Astrocyte of the cerebellum (primary cell): ENCODE measurements at regions not wholly inside any gene's neighbourhood (a gene's known extent, or its start where the extent isn't known, plus 50 kb on each side); places are given as distances from the start of the nearest gene placed in this dataset.

Experiments
- DNase-seq: peaks from one replicate; pipeline ENCODE4 v3.0.0-alpha.2; 2011; ENCODE audit warnings: low read depth
- H3K4me3 ChIP-seq: 2 replicates; pipeline ENCODE4 v1.5.1; 2011; ENCODE audit warnings: mild to moderate bottlenecking, low read depth, low read length, moderate library complexity
- in situ Hi-C: cut with HindIII; loops from 2 replicates; pipeline ENCODE4 v1.10.0; 2017; ENCODE audit warnings: low sequenced_read_pairs
- TF ChIP-seq, protein P1 (sequence below): IDR thresholded peaks from 2 replicates; pipeline ENCODE4 v1.5.1; 2012; ENCODE audit warnings: low read length, low read depth, moderate library complexity, mild to moderate bottlenecking; ENCODE audit errors: missing control alignments

DNA sequence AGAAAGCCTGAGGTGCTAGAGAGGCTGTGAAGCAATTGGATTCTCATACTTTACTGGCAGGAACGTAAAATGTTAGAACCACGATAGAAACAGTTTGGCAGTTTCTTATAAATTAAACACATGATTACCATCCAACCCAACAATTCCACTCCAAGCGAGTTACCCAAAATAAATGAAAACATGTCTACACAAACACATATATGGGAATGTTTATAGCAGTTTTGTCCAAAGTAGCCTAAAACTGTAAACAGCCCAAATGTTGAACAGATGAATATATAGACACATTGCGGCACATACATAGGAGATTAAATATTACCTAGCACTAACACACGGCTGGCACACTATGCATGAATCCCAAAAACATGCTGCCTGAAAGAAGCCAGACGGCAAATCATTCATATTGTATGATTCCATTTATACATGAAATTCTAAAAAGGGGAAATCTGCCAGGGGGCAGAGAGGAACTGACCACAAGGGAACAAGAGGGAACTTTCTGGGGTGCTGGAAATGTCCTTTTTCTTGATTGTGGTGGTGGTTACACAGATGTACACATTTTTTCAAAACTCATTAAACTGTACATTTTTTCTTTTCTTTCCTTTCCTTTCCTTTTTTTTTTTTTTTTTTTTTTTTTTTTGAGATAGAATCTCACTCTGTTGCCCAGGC is 50.4 kb upstream of the SLC25A4 start:
- DNase-seq, result no peak
- TF ChIP-seq, protein P1, sequence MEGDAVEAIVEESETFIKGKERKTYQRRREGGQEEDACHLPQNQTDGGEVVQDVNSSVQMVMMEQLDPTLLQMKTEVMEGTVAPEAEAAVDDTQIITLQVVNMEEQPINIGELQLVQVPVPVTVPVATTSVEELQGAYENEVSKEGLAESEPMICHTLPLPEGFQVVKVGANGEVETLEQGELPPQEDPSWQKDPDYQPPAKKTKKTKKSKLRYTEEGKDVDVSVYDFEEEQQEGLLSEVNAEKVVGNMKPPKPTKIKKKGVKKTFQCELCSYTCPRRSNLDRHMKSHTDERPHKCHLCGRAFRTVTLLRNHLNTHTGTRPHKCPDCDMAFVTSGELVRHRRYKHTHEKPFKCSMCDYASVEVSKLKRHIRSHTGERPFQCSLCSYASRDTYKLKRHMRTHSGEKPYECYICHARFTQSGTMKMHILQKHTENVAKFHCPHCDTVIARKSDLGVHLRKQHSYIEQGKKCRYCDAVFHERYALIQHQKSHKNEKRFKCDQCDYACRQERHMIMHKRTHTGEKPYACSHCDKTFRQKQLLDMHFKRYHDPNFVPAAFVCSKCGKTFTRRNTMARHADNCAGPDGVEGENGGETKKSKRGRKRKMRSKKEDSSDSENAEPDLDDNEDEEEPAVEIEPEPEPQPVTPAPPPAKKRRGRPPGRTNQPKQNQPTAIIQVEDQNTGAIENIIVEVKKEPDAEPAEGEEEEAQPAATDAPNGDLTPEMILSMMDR, result no peak
- in situ Hi-C loops, result no loop called here
- no peak overlapping the region for H3K4me3 ChIP-seq
